GM20000 (cell line): ENCODE measurements at regions not wholly inside any gene's neighbourhood (a gene's known extent, or its start where the extent isn't known, plus 50 kb on each side); places are given as distances from the start of the nearest gene placed in this dataset.
A peak's percentile ranks its signal among the peaks of the same experiment; 100 is the strongest.

ENCODE experiments used
- DNase-seq: peaks from one replicate; pipeline ENCODE4 v3.0.0; 2012; ENCODE audit warnings: low spot score
- TF ChIP-seq, protein P1 (sequence below): IDR thresholded peaks from 2 replicates; pipeline ENCODE4 v1.5.1; 2012; ENCODE audit warnings: mild to moderate bottlenecking, control low read depth; ENCODE audit errors: extremely low read depth, missing control alignments

- TF ChIP-seq, protein P1, sequence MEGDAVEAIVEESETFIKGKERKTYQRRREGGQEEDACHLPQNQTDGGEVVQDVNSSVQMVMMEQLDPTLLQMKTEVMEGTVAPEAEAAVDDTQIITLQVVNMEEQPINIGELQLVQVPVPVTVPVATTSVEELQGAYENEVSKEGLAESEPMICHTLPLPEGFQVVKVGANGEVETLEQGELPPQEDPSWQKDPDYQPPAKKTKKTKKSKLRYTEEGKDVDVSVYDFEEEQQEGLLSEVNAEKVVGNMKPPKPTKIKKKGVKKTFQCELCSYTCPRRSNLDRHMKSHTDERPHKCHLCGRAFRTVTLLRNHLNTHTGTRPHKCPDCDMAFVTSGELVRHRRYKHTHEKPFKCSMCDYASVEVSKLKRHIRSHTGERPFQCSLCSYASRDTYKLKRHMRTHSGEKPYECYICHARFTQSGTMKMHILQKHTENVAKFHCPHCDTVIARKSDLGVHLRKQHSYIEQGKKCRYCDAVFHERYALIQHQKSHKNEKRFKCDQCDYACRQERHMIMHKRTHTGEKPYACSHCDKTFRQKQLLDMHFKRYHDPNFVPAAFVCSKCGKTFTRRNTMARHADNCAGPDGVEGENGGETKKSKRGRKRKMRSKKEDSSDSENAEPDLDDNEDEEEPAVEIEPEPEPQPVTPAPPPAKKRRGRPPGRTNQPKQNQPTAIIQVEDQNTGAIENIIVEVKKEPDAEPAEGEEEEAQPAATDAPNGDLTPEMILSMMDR: no peak
- no peak for DNase-seq
Measured at GRCh38 chr12:92597997-92598396, 104.8 kb upstream of the PLEKHG7 start.

- no peak for DNase-seq
Measured at GRCh38 chr12:92597118-92597517, 105.7 kb upstream of the PLEKHG7 start.

GRCh38 chr12:92596383-92596782 is 106.4 kb upstream of the PLEKHG7 start:
- TF ChIP-seq, protein P1: no peak

More at GRCh38 chr12:92597118-92597517, 105.7 kb upstream of the PLEKHG7 start:
- TF ChIP-seq, protein P1: no peak

GRCh38 chr12:92595663-92596062 is 107.1 kb upstream of the PLEKHG7 start:
- DNase-seq: no peak

More at GRCh38 chr12:92596383-92596782, 106.4 kb upstream of the PLEKHG7 start:
- DNase-seq: no peak

GRCh38 chr12:92593734-92594402 is 108.9 kb upstream of the PLEKHG7 start:
- peak; percentile 76 for DNase-seq
- TF ChIP-seq, protein P1: no peak

More at GRCh38 chr12:92595663-92596062, 107.1 kb upstream of the PLEKHG7 start:
- TF ChIP-seq, protein P1: no peak

- no peak for DNase-seq
- TF ChIP-seq, protein P1: no peak
Measured at GRCh38 chr12:92585115-92585727, 117.6 kb upstream of the PLEKHG7 start.

GRCh38 chr12:92583910-92584309 is 118.9 kb upstream of the PLEKHG7 start:
- no peak for DNase-seq
- TF ChIP-seq, protein P1: no peak
